ENCODE measurements at regions not wholly inside any gene's neighbourhood (a gene's known extent, or its start where the extent isn't known, plus 50 kb on each side); places are given as distances from the start of the nearest gene placed in this dataset.
"Not testable (repeated sequence)": the region's sequence is repeated elsewhere in the genome, so short reads cannot be mapped to it uniquely, and the experiment has no call there.

- not testable (repeated sequence) for TF ChIP-seq EZH2, CTCF (IDR thresholded peaks at IDR 0.05)
Measured at GRCh38 chr20:30316063-30316462, 941.4 kb upstream of the DEFB115 start.

Measured in neural progenitor cell (in vitro differentiated cells).